Esophagus muscularis mucosa (tissue), 4 donors: ENCODE measurements at regions not wholly inside any gene's neighbourhood (a gene's known extent, or its start where the extent isn't known, plus 50 kb on each side); places are given as distances from the start of the nearest gene placed in this dataset.

ENCODE experiments used
- DNase-seq: peaks from one replicate; pipeline ENCODE4 v3.0.0-alpha.2; 2017; ENCODE audit errors: extremely low spot score
- H3K27ac ChIP-seq, 4 donors: fragments of 200-600 bp; sonication (generic); replicated peaks in 1 of 4; 1 replicate in 3 of 4; 2 replicates in 1 of 4; pipeline ENCODE4 v1.5.1; 2016 to 2019; ENCODE audit warnings: mild to moderate bottlenecking in 1 of 4
- H3K27me3 ChIP-seq, 4 donors: fragments of 200-600 bp; sonication (generic); one replicate each; pipeline versions ENCODE4 v1.5.1 to v1.6.0; 2016 to 2019
- H3K36me3 ChIP-seq, 4 donors: fragments of 200-600 bp; sonication (generic); one replicate each; pipeline ENCODE4 v1.5.1; 2016 to 2019
- H3K4me1 ChIP-seq, 4 donors: fragments of 200-600 bp; sonication (generic); one replicate each; pipeline ENCODE4 v1.5.1; 2016 to 2019
- H3K4me3 ChIP-seq, 4 donors: fragments of 200-600 bp; sonication (generic); 1 replicate in 2 of 4; 2 replicates in 2 of 4; pipeline ENCODE4 v1.5.1; 2016 to 2019; ENCODE audit warnings: mild to moderate bottlenecking in 4 of 4, moderate library complexity in 1 of 4
- H3K9me3 ChIP-seq, 4 donors: fragments of 200-600 bp; sonication (generic); 1 replicate in 3 of 4; 2 replicates in 1 of 4; pipeline ENCODE4 v1.5.1; 2016 to 2019
- CTCF ChIP-seq, 3 experiments: fragments of 200-600 bp in 2 of 3; fragments of 450-650 bp in 1 of 3; sonication (generic) in 2 of 3; IDR thresholded peaks; one replicate each; pipeline ENCODE4 v1.5.1; 2017 to 2019; ENCODE audit warnings: antibody characterized with exemption in 3 of 3, mild to moderate bottlenecking in 2 of 3, moderate library complexity in 1 of 3
- EP300 ChIP-seq: sonication (generic); formaldehyde crosslinking; IDR thresholded peaks from one replicate; pipeline ENCODE4 v1.6.1; 2017; ENCODE audit warnings: antibody characterized with exemption
- POLR2A ChIP-seq: fragments of 450-650 bp; IDR thresholded peaks from one replicate; pipeline ENCODE4 v1.6.1; 2017; ENCODE audit warnings: antibody characterized with exemption, moderate library complexity, mild to moderate bottlenecking, low read depth
- POLR2AphosphoS5 ChIP-seq, 2 donors: sonication (generic); formaldehyde crosslinking; IDR thresholded peaks; one replicate each; pipeline ENCODE4 v1.6.1; 2017; ENCODE audit warnings: antibody characterized with exemption in 2 of 2
- WGBS: methylation state at CpG from one replicate; pipeline ENCODE4 v1.1.5; 2018; 5-methylcytosine and 5-hydroxymethylcytosine counted together
- intact Hi-C: fragments of 100-400 bp; cut with DNase I; formaldehyde crosslinking; loops from one replicate; pipeline ENCODE4 v1.15.1; 2023

- Histone ChIP-seq H3K27ac (no peak overlapping the region), H3K36me3 (no peaks in the 10 kb centered on the region), H3K4me1 (no peaks in the 10 kb centered on the region), H3K9me3 (no peaks in the 10 kb centered on the region), H3K4me3 (no peak overlapping the region), H3K27me3 (no peaks in the 10 kb centered on the region)
- intact Hi-C loops = no loop called here
- TF ChIP-seq CTCF (IDR thresholded peaks at IDR 0.05) = no peak
- TF ChIP-seq POLR2A = no peak
- WGBS = 77% methylated on average over 6 of the region's 6 CpGs
- no peak for DNase-seq
Observed at GRCh38 chr7:54397836-54398612, 144.2 kb upstream of the VSTM2A start.

DNA sequence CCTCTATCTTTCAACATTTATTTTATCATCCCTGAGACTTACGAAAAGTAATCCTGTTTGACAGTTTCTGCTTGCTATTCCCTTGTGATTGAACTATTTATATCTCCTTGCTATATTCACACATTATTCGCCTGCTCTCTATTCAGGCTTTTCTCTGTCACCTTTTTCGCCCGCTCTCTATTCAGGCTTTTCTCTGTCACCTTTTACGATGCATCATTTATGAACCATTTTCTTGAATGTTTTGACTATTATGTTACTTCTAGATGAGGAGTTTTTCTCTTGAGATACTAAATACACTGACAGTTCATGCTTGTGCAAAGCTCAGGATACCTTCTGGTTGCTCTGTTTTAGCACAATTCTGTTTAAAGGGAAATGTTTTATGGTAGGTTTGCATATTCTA, 143.3 kb upstream of the VSTM2A start:
- no peak overlapping the region for H3K27ac ChIP-seq
- no peak for DNase-seq
- H3K4me3 ChIP-seq = no peak overlapping the region
- H3K27me3 ChIP-seq = no peaks in the 10 kb centered on the region
- no peaks in the 10 kb centered on the region for H3K36me3 ChIP-seq
- intact Hi-C loops = no loop called here
- 41% methylated on average over 5 of the region's 5 CpGs for WGBS
- H3K9me3 ChIP-seq = no peaks in the 10 kb centered on the region
- H3K4me1 ChIP-seq = no peaks in the 10 kb centered on the region
- TF ChIP-seq POLR2A (no peak), EP300 (no peak), CTCF (IDR thresholded peaks at IDR 0.05) (no peak), POLR2AphosphoS5 (IDR thresholded peaks at IDR 0.05) (no peak)

GRCh38 chr7:54409917-54410316, 132.3 kb upstream of the VSTM2A start:
- H3K36me3 ChIP-seq = no peaks in the 10 kb centered on the region
- TF ChIP-seq EP300 (no peak), POLR2AphosphoS5 (IDR thresholded peaks at IDR 0.05) (no peak), CTCF (IDR thresholded peaks at IDR 0.05) (no peak), POLR2A (no peak)
- DNase-seq = no peak
- no peaks in the 10 kb centered on the region for H3K4me1 ChIP-seq
- no peaks in the 10 kb centered on the region for H3K27me3 ChIP-seq
- peaks cover 0 to 25% (median 7%) of the 10 kb centered on the region in 4 donors for H3K9me3 ChIP-seq
- intact Hi-C loops = no loop called here
- H3K27ac ChIP-seq = no peak overlapping the region
- 63% methylated on average over 1 of the region's 3 CpGs for WGBS
- H3K4me3 ChIP-seq = no peak overlapping the region

- peaks cover 0 to 7% (median 3%) of the 10 kb centered on the region in 4 donors for H3K9me3 ChIP-seq
- no peak for TF ChIP-seq POLR2A
- no peak for TF ChIP-seq CTCF (IDR thresholded peaks at IDR 0.05)
- no peak for TF ChIP-seq EP300
- no peak for TF ChIP-seq POLR2AphosphoS5 (IDR thresholded peaks at IDR 0.05)
- no peak overlapping the region for H3K4me3 ChIP-seq
- H3K27me3 ChIP-seq = no peaks in the 10 kb centered on the region
- no peak overlapping the region for H3K27ac ChIP-seq
- no peaks in the 10 kb centered on the region for H3K4me1 ChIP-seq
- no peak for DNase-seq
- WGBS = 65% methylated on average over 3 of the region's 3 CpGs
- H3K36me3 ChIP-seq = no peaks in the 10 kb centered on the region
- intact Hi-C loops = no loop called here
Observed at GRCh38 chr7:54416678-54417077, 125.5 kb upstream of the VSTM2A start.

DNA sequence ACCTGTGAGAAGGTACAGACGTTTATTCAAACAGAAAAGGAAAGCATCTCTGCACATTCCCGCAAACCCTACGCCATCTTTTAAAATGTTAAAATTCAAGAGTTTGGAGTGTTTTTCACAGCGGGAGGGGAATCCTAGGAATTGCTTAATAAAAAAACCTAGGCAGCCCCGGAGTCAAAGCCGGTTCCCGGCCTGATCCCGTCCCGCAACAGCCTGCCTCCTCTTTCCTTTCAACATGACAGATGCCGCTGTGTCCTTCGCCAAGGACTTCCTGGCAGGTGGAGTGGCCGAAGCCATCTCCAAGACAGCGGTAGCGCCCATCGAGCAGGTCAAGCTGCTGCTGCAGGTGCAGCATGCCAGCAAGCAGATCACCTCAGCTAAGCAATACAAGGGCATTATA, 123.0 kb upstream of the VSTM2A start:
- WGBS = 88% methylated on average over 15 of the region's 15 CpGs
- DNase-seq = no peak
- Histone ChIP-seq H3K36me3 (no peaks in the 10 kb centered on the region), H3K27me3 (no peaks in the 10 kb centered on the region), H3K4me3 (no peak overlapping the region), H3K9me3 (peaks cover 0 to 5% (median 3%) of the 10 kb centered on the region in 4 donors), H3K4me1 (no peaks in the 10 kb centered on the region), H3K27ac (no peak overlapping the region)
- TF ChIP-seq EP300 (no peak), POLR2A (no peak), POLR2AphosphoS5 (IDR thresholded peaks at IDR 0.05) (no peak), CTCF (IDR thresholded peaks at IDR 0.05) (no peak)
- intact Hi-C loops = no loop called here
